Activated B cell treated with CpG ODN at 0.5 μM for 24 hours (primary cell): ENCODE measurements at regions not wholly inside any gene's neighbourhood (a gene's known extent, or its start where the extent isn't known, plus 50 kb on each side); places are given as distances from the start of the nearest gene placed in this dataset.

Experiments used
- ATAC-seq: fragments of 200-7000 bp; cut with Tn5 transposase; one replicate; pipeline ENCODE4 v1.10.0; 2021; ENCODE audit warnings: low read depth, mild to moderate bottlenecking, moderate library complexity
- CTCF ChIA-PET: fragments of 350-600 bp; sonication (Branson Sonifier 250); formaldehyde crosslinking; loops from one replicate; lab custom pipeline; 2021; ENCODE audit warnings: antibody characterized with exemption; lab: Charles Lee
- POLR2A ChIA-PET: fragments of 350-600 bp; sonication (Branson Sonifier 250); formaldehyde crosslinking; loops from one replicate; lab custom pipeline; 2021; ENCODE audit warnings: antibody characterized with exemption; lab: Charles Lee
- DNase-seq: peaks from one replicate; pipeline ENCODE4 v3.0.0; 2022
- H3K27ac Mint-ChIP-seq: one replicate; pipeline ENCODE4 v1.8.0; 2020; ENCODE audit warnings: mixed read lengths
- H3K27me3 Mint-ChIP-seq: one replicate; pipeline ENCODE4 v1.8.0; 2021; ENCODE audit warnings: mixed read lengths
- H3K36me3 Mint-ChIP-seq: one replicate; pipeline ENCODE4 v1.8.0; 2021; ENCODE audit warnings: low read depth, mixed read lengths
- H3K4me1 Mint-ChIP-seq: one replicate; pipeline ENCODE4 v1.8.0; 2021; ENCODE audit warnings: mixed read lengths
- H3K4me3 Mint-ChIP-seq: one replicate; pipeline ENCODE4 v1.8.0; 2020; ENCODE audit warnings: mild to moderate bottlenecking, mixed read lengths
- H3K9me3 Mint-ChIP-seq: one replicate; pipeline ENCODE4 v1.8.0; 2020; ENCODE audit warnings: mixed read lengths
- CTCF ChIP-seq: fragments of 200-600 bp; IDR thresholded peaks from one replicate; pipeline ENCODE4 v1.8.0; 2022; ENCODE audit warnings: antibody characterized with exemption, mild to moderate bottlenecking
- intact Hi-C: fragments of 100-400 bp; cut with micrococcal nuclease; formaldehyde crosslinking; loops from one replicate; pipeline ENCODE4 v1.15.1; 2024

GRCh38 chr4:4668355-4669210, 126.7 kb upstream of the STX18 start:
- Mint-ChIP-seq H3K9me3 (no peaks in the 10 kb centered on the region), H3K4me3 (no peak overlapping the region), H3K27ac (no peak overlapping the region), H3K4me1 (no peaks in the 10 kb centered on the region), H3K36me3 (no peaks in the 10 kb centered on the region), H3K27me3 (no peaks in the 10 kb centered on the region)
- ChIA-PET CTCF (no interaction called here), POLR2A (no interaction called here)
- ATAC-seq (no peak), DNase-seq (no peak)
- intact Hi-C loops: no loop called here
- TF ChIP-seq CTCF: no peak

GRCh38 chr4:4667622-4668081, 125.8 kb upstream of the STX18 start:
- DNase-seq (no peak), ATAC-seq (no peak)
- no peak for TF ChIP-seq CTCF
- CTCF ChIA-PET: no interaction called here
- no peak overlapping the region for H3K27ac Mint-ChIP-seq
- H3K27me3 Mint-ChIP-seq: no peaks in the 10 kb centered on the region
- H3K4me1 Mint-ChIP-seq: no peaks in the 10 kb centered on the region
- POLR2A ChIA-PET: no interaction called here
- H3K36me3 Mint-ChIP-seq: peaks cover under 1% of the 10 kb centered on the region
- H3K4me3 Mint-ChIP-seq: no peak overlapping the region
- intact Hi-C loops: no loop called here
- H3K9me3 Mint-ChIP-seq: no peaks in the 10 kb centered on the region

- Mint-ChIP-seq H3K27me3 (no peaks in the 10 kb centered on the region), H3K4me3 (no peak overlapping the region), H3K9me3 (no peaks in the 10 kb centered on the region), H3K36me3 (peaks cover 3% of the 10 kb centered on the region), H3K4me1 (no peaks in the 10 kb centered on the region), H3K27ac (no peak overlapping the region)
- no peak for DNase-seq
- POLR2A ChIA-PET: no interaction called here
- ATAC-seq: no peak
- CTCF ChIA-PET: no interaction called here
- TF ChIP-seq CTCF: no peak
- intact Hi-C loops: no loop called here
Measured at GRCh38 chr4:4666693-4667621, 125.1 kb upstream of the STX18 start.

- DNase-seq (no peak), ATAC-seq (no peak)
- intact Hi-C loops: no loop called here
- Mint-ChIP-seq H3K4me3 (no peak overlapping the region), H3K27me3 (no peaks in the 10 kb centered on the region), H3K9me3 (no peaks in the 10 kb centered on the region), H3K27ac (no peak overlapping the region), H3K4me1 (no peaks in the 10 kb centered on the region), H3K36me3 (peaks cover 3% of the 10 kb centered on the region)
- no peak for TF ChIP-seq CTCF
- CTCF ChIA-PET: no interaction called here
- POLR2A ChIA-PET: no interaction called here
Measured at GRCh38 chr4:4666187-4666586, 124.3 kb upstream of the STX18 start.

- CTCF ChIA-PET: interaction anchor here (0.7 kb wide), 1 partner anchor 89 kb away, joined by 3 read pairs; no protein-coding TSS in a partner anchor
- DNase-seq (no peak), ATAC-seq (no peak)
- no peak for TF ChIP-seq CTCF
- H3K36me3 Mint-ChIP-seq: peaks cover 3% of the 10 kb centered on the region
- no peaks in the 10 kb centered on the region for H3K4me1 Mint-ChIP-seq
- no peaks in the 10 kb centered on the region for H3K27me3 Mint-ChIP-seq
- no peaks in the 10 kb centered on the region for H3K9me3 Mint-ChIP-seq
- POLR2A ChIA-PET: no interaction called here
- intact Hi-C loops: no loop called here
- H3K27ac Mint-ChIP-seq: no peak overlapping the region
- H3K4me3 Mint-ChIP-seq: no peak overlapping the region
Measured at GRCh38 chr4:4664234-4664633, 122.4 kb upstream of the STX18 start.
